Osteocyte (in vitro differentiated cells): ENCODE measurements at regions not wholly inside any gene's neighbourhood (a gene's known extent, or its start where the extent isn't known, plus 50 kb on each side); places are given as distances from the start of the nearest gene placed in this dataset.

Experiments
- DNase-seq: peaks from one replicate; pipeline ENCODE4 v3.0.0; 2021; ENCODE audit warnings: mixed read lengths; ENCODE audit not compliant: unreplicated experiment; ENCODE audit errors: extremely low spot score
- H3K27ac Mint-ChIP-seq: one replicate; pipeline ENCODE4 v1.8.0; 2021; ENCODE audit warnings: mild to moderate bottlenecking, mixed read lengths; ENCODE audit not compliant: unreplicated experiment
- H3K27me3 Mint-ChIP-seq: one replicate; pipeline ENCODE4 v1.8.0; 2021; ENCODE audit warnings: mixed read lengths; ENCODE audit not compliant: unreplicated experiment
- H3K36me3 Mint-ChIP-seq: one replicate; pipeline ENCODE4 v1.8.0; 2021; ENCODE audit warnings: mixed read lengths; ENCODE audit not compliant: unreplicated experiment
- H3K4me1 Mint-ChIP-seq: one replicate; pipeline ENCODE4 v1.8.0; 2021; ENCODE audit warnings: mixed read lengths; ENCODE audit not compliant: unreplicated experiment
- H3K4me3 Mint-ChIP-seq: one replicate; pipeline ENCODE4 v1.8.0; 2021; ENCODE audit warnings: mild to moderate bottlenecking, moderate library complexity, mixed read lengths; ENCODE audit not compliant: unreplicated experiment
- H3K9me3 Mint-ChIP-seq: one replicate; pipeline ENCODE4 v1.8.0; 2021; ENCODE audit warnings: mixed read lengths; ENCODE audit not compliant: unreplicated experiment
- CTCF ChIP-seq: fragments of 200-600 bp; sonication (generic); IDR thresholded peaks from 2 replicates; pipeline ENCODE4 v1.5.0; 2021; ENCODE audit warnings: antibody characterized with exemption, mild to moderate bottlenecking, moderate library complexity

DNA sequence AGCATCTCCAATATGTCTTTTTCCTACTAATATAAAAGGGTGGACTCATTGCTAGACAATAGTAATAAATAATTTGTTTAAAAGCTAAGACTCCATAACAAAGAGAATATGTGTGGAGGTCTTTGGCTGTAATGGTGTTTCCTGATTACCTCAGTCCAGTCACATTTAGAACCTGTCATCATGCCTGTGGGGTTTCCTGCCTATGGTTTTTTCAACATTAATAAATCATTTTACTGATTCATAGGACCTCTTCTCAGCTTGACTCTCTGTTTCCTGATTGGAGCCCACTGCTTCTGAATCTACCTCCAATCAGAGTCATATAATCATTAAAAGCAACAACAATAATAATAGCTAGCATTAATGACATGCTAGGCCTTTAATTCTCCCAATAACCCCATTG is 52.4 kb upstream of the GNAI1 start:
- no peak overlapping the region for H3K27ac Mint-ChIP-seq
- H3K9me3 Mint-ChIP-seq = no peaks in the 10 kb centered on the region
- H3K36me3 Mint-ChIP-seq = no peaks in the 10 kb centered on the region
- no peak for TF ChIP-seq CTCF
- H3K4me3 Mint-ChIP-seq = no peak overlapping the region
- peaks cover 14% of the 10 kb centered on the region for H3K4me1 Mint-ChIP-seq
- DNase-seq = no peak
- H3K27me3 Mint-ChIP-seq = no peaks in the 10 kb centered on the region

DNA sequence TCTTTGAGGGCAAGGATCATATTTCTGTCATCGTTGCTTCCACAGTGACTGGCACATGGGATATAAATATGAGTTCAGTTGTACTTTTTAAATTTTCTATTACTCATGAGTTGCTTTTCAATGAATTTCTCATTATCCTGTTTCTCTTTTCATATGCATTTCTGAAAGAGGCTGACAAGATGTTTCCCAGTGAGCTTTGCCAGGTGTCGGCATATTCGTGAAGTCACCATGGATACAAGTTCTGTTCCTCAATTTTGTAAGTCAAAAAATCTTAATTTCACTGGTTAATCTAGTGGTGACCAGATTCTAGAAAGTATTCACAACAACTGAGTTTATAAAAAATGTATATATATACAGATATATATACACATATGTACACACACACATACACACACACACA is 55.7 kb upstream of the GNAI1 start:
- no peak for DNase-seq
- TF ChIP-seq CTCF = no peak
- Mint-ChIP-seq H3K4me3 (no peak overlapping the region), H3K36me3 (no peaks in the 10 kb centered on the region), H3K27me3 (no peaks in the 10 kb centered on the region), H3K9me3 (no peaks in the 10 kb centered on the region), H3K27ac (no peak overlapping the region), H3K4me1 (peaks cover 11% of the 10 kb centered on the region)

DNA sequence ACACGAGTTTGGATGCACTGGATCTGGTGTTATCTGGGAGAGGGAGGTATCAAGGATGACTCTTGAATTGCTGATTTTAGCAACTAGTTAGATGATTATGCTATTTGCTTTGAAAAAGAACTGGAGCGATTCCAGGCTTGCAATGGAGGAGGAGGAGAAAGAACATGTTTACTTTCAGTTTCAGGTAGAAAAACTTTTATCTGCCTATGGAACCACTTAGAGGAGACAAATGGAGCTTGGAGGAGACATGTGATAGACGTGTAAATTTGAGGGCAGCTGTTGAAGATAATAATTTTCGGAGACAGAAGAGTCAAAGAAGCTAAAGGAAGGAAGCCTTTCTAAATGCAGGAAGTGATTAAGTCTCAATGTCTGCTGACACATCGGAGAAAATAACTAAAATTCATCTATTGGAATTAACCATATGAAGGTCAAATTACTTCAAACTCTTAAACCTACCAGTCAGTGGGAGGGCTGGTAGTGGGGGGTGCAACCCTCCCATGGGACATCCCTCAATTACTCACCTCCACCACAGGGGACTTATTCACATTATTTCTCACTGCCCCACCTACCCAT is 56.4 kb upstream of the GNAI1 start:
- H3K4me3 Mint-ChIP-seq = peak overlapping the region; percentile 53
- no peak for TF ChIP-seq CTCF
- peaks cover 2% of the 10 kb centered on the region for H3K36me3 Mint-ChIP-seq
- peak overlapping the region; percentile 64 for H3K27ac Mint-ChIP-seq
- no peaks in the 10 kb centered on the region for H3K27me3 Mint-ChIP-seq
- no peak for DNase-seq
- H3K9me3 Mint-ChIP-seq = peaks cover 5% of the 10 kb centered on the region
- H3K4me1 Mint-ChIP-seq = peaks cover 11% of the 10 kb centered on the region

- DNase-seq = no peak
- no peak for TF ChIP-seq CTCF
- H3K4me3 Mint-ChIP-seq = no peak overlapping the region
These were observed 64.2 kb upstream of the GNAI1 start for GRCh38 chr7:80070391-80070790.

GRCh38 chr7:80066639-80067038 is 68.0 kb upstream of the GNAI1 start:
- Mint-ChIP-seq H3K9me3 (peaks cover 4% of the 10 kb centered on the region), H3K4me3 (no peak overlapping the region), H3K4me1 (no peaks in the 10 kb centered on the region), H3K27me3 (no peaks in the 10 kb centered on the region), H3K27ac (no peak overlapping the region), H3K36me3 (peaks cover 3% of the 10 kb centered on the region)
- TF ChIP-seq CTCF = no peak
- no peak for DNase-seq

More at GRCh38 chr7:80070391-80070790, 64.2 kb upstream of the GNAI1 start:
- Mint-ChIP-seq H3K36me3 (peaks cover 5% of the 10 kb centered on the region), H3K27ac (peak overlapping the region; percentile 16), H3K9me3 (peaks cover 16% of the 10 kb centered on the region), H3K4me1 (no peaks in the 10 kb centered on the region), H3K27me3 (no peaks in the 10 kb centered on the region)
